Left kidney (tissue), 1 donor: ENCODE measurements at regions not wholly inside any gene's neighbourhood (a gene's known extent, or its start where the extent isn't known, plus 50 kb on each side); places are given as distances from the start of the nearest gene placed in this dataset.

Experiments used
- DNase-seq: peaks from one replicate; pipeline ENCODE4 v3.0.0-alpha.2; 2013

GRCh38 chr13:105127732-105128131 lies 1407.7 kb downstream of the EFNB2 start:
- no peak for DNase-seq

- no peak for DNase-seq
Measured at GRCh38 chr13:105121221-105121620, 1414.2 kb downstream of the EFNB2 start.

GRCh38 chr13:105118426-105118985 lies 1417.0 kb downstream of the EFNB2 start:
- DNase-seq, result no peak

GRCh38 chr13:105116966-105117365 lies 1418.5 kb downstream of the EFNB2 start:
- no peak for DNase-seq

GRCh38 chr13:105112561-105112960 lies 1422.9 kb downstream of the EFNB2 start:
- DNase-seq, result no peak

GRCh38 chr13:105107781-105108180 lies 1427.7 kb downstream of the EFNB2 start:
- DNase-seq, result no peak

- DNase-seq, result no peak
Measured at GRCh38 chr13:105105471-105105870, 1430.0 kb downstream of the EFNB2 start.

- DNase-seq, result no peak
Measured at GRCh38 chr13:105097521-105097920, 1437.9 kb downstream of the EFNB2 start.

GRCh38 chr13:105089858-105090643 lies 1445.4 kb downstream of the EFNB2 start:
- DNase-seq, result no peak

GRCh38 chr13:105087945-105088344 lies 1447.5 kb downstream of the EFNB2 start:
- no peak for DNase-seq

GRCh38 chr13:105084931-105085330 lies 1450.5 kb downstream of the EFNB2 start:
- DNase-seq, result no peak

- DNase-seq, result no peak
Measured at GRCh38 chr13:105083992-105084391, 1451.5 kb downstream of the EFNB2 start.

GRCh38 chr13:105074755-105075154 lies 1460.7 kb downstream of the EFNB2 start:
- DNase-seq, result no peak

GRCh38 chr13:105073041-105073440 lies 1462.4 kb downstream of the EFNB2 start:
- no peak for DNase-seq

- no peak for DNase-seq
Measured at GRCh38 chr13:105070452-105070851, 1465.0 kb downstream of the EFNB2 start.

GRCh38 chr13:105069106-105069505 lies 1466.4 kb downstream of the EFNB2 start:
- no peak for DNase-seq

GRCh38 chr13:105063676-105064075 lies 1471.8 kb downstream of the EFNB2 start:
- DNase-seq, result no peak

- DNase-seq, result no peak
Measured at GRCh38 chr13:105059786-105060185, 1475.7 kb downstream of the EFNB2 start.

GRCh38 chr13:105058517-105058916 lies 1476.9 kb downstream of the EFNB2 start:
- no peak for DNase-seq

- no peak for DNase-seq
Measured at GRCh38 chr13:105052711-105053110, 1482.8 kb downstream of the EFNB2 start.

- no peak for DNase-seq
Measured at GRCh38 chr13:105050686-105051085, 1484.8 kb downstream of the EFNB2 start.

- no peak for DNase-seq
Measured at GRCh38 chr13:105048677-105049076, 1486.8 kb downstream of the EFNB2 start.

- no peak for DNase-seq
Measured at GRCh38 chr13:105047676-105048295, 1487.7 kb downstream of the EFNB2 start.

- no peak for DNase-seq
Measured at GRCh38 chr13:105037110-105037509, 1498.4 kb downstream of the EFNB2 start.
